ENCODE measurements at regions not wholly inside any gene's neighbourhood (a gene's known extent, or its start where the extent isn't known, plus 50 kb on each side); places are given as distances from the start of the nearest gene placed in this dataset.

DNA sequence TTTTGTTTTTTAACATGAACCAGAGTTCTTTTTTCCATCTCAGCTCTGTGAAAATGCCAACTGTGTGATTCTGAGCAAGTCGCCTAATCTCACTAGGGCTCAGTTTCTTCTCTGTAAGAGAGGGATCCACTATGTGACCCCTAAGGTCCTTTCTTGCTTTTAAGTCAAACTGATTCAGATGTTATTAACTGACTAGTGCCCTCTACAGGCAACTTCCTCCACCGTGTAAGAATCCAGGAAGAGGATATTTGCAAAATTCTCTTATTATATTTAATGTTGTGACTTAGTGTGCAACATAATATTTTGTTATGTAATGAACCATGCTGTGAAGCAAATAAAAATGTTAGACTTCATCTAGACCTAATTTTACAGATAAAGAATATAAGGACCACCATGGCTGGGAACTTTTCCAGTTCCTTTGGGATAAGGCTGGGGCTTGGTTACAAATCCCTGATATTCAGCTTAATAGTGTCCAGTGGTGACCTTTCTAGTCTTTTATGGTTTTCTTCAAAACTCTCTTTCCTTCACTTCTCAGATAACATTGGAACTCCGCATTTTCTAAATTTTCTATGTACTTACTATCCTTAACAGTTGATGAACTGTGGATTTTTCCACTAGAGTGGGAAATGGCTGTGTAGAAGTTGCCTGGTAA, 244.7 kb downstream of the PIK3R1 start:
- Histone ChIP-seq H3K9me3 (no peaks in the 10 kb centered on the region), H3K4me1 (peaks cover 48% of the 10 kb centered on the region), H3K4me3 (no peak overlapping the region), H3K36me3 (replicated peaks in 1 of 2; ENCODE audit: insufficient read depth in 1 of 2, low read depth in 2 of 2) (no peaks in the 10 kb centered on the region), H3K27ac (peak overlapping the region in 2 of 4 donors; percentile 68 to 72), H3K27me3 (no peaks in the 10 kb centered on the region)
- 39 to 51% methylated on average over 3 of the region's 3 CpGs for WGBS, 2 donors
- DNase-seq (peak; percentile 27 to 64 (median 38)), ATAC-seq (no peak)
- TF ChIP-seq CTCF (IDR thresholded peaks at IDR 0.05) (peak; percentile 8 to 68 (median 57)), POLR2A (IDR thresholded peaks at IDR 0.05) (no peak)
- intact Hi-C loops (cut with DNase I), result no loop called here

- intact Hi-C loops (cut with DNase I), result no loop called here
- DNase-seq (no peak), ATAC-seq (no peak)
- H3K4me3 ChIP-seq, result no peak overlapping the region
- no peaks in the 10 kb centered on the region for H3K36me3 ChIP-seq (replicated peaks in 1 of 2; ENCODE audit: insufficient read depth in 1 of 2, low read depth in 2 of 2)
- H3K27me3 ChIP-seq, result no peaks in the 10 kb centered on the region
- peaks cover 18% of the 10 kb centered on the region for H3K4me1 ChIP-seq
- 85 to 90% methylated on average over 3 of the region's 3 CpGs for WGBS, 2 donors
- no peak overlapping the region for H3K27ac ChIP-seq
- no peaks in the 10 kb centered on the region for H3K9me3 ChIP-seq
- TF ChIP-seq CTCF (IDR thresholded peaks at IDR 0.05) (no peak), POLR2A (IDR thresholded peaks at IDR 0.05) (no peak)
Observed at GRCh38 chr5:68463606-68464005, 248.1 kb downstream of the PIK3R1 start.

GRCh38 chr5:68464424-68464823, 248.9 kb downstream of the PIK3R1 start:
- Histone ChIP-seq H3K36me3 (replicated peaks in 1 of 2; ENCODE audit: insufficient read depth in 1 of 2, low read depth in 2 of 2) (no peaks in the 10 kb centered on the region), H3K27ac (no peak overlapping the region), H3K4me1 (peaks cover 9% of the 10 kb centered on the region), H3K4me3 (no peak overlapping the region), H3K9me3 (no peaks in the 10 kb centered on the region), H3K27me3 (no peaks in the 10 kb centered on the region)
- WGBS, 2 donors, result 85 to 88% methylated on average over 4 of the region's 4 CpGs
- TF ChIP-seq CTCF (IDR thresholded peaks at IDR 0.05) (no peak), POLR2A (IDR thresholded peaks at IDR 0.05) (no peak)
- DNase-seq (no peak), ATAC-seq (no peak)
- intact Hi-C loops (cut with DNase I), result no loop called here

- intact Hi-C loops (cut with DNase I), result no loop called here
- Histone ChIP-seq H3K4me3 (no peak overlapping the region), H3K27ac (no peak overlapping the region), H3K27me3 (no peaks in the 10 kb centered on the region), H3K36me3 (replicated peaks in 1 of 2; ENCODE audit: insufficient read depth in 1 of 2, low read depth in 2 of 2) (no peaks in the 10 kb centered on the region), H3K9me3 (no peaks in the 10 kb centered on the region), H3K4me1 (peaks cover 2% of the 10 kb centered on the region)
- ATAC-seq, result no peak
- no peak for DNase-seq
- 82 to 96% methylated on average over 3 of the region's 3 CpGs for WGBS, 2 donors
- no peak for TF ChIP-seq CTCF (IDR thresholded peaks at IDR 0.05)
Observed at GRCh38 chr5:68465133-68465532, 249.6 kb downstream of the PIK3R1 start.

GRCh38 chr5:68465934-68466551, 250.5 kb downstream of the PIK3R1 start:
- no peak for TF ChIP-seq POLR2A (IDR thresholded peaks at IDR 0.05)
- no peak for TF ChIP-seq CTCF (IDR thresholded peaks at IDR 0.05)
- intact Hi-C loops (cut with DNase I), result no loop called here
- Histone ChIP-seq H3K9me3 (no peaks in the 10 kb centered on the region), H3K27me3 (no peaks in the 10 kb centered on the region), H3K36me3 (replicated peaks in 1 of 2; ENCODE audit: insufficient read depth in 1 of 2, low read depth in 2 of 2) (no peaks in the 10 kb centered on the region), H3K4me1 (no peaks in the 10 kb centered on the region), H3K4me3 (no peak overlapping the region), H3K27ac (no peak overlapping the region)
- WGBS, 2 donors, result 63 to 73% methylated on average over 6 of the region's 6 CpGs
- ATAC-seq, result no peak
- peak in 2 of 4 donors; percentile 14 to 19 for DNase-seq
